ENCODE measurements at regions not wholly inside any gene's neighbourhood (a gene's known extent, or its start where the extent isn't known, plus 50 kb on each side); places are given as distances from the start of the nearest gene placed in this dataset.

- Histone ChIP-seq H3K9me3 (ENCODE audit: low read length) (no peaks in the 10 kb centered on the region), H3K4me1 (ENCODE audit: insufficient read depth, low read length) (peaks cover 4% of the 10 kb centered on the region), H3K9ac (ENCODE audit: low read length) (no peak overlapping the region), H3K27me3 (ENCODE audit: control insufficient read depth in 1 of 2, insufficient read depth in 2 of 2, low read length in 2 of 2) (no peaks in the 10 kb centered on the region), H3K27ac (ENCODE audit: low read depth, low read length) (no peak overlapping the region), H3K36me3 (ENCODE audit: insufficient read depth, low read length) (no peaks in the 10 kb centered on the region), H3K4me3 (ENCODE audit: low read depth in 1 of 2, low read length in 2 of 2) (no peak overlapping the region)
Observed at GRCh38 chr17:27237890-27238289, 56.0 kb upstream of the WSB1 start.

DNA sequence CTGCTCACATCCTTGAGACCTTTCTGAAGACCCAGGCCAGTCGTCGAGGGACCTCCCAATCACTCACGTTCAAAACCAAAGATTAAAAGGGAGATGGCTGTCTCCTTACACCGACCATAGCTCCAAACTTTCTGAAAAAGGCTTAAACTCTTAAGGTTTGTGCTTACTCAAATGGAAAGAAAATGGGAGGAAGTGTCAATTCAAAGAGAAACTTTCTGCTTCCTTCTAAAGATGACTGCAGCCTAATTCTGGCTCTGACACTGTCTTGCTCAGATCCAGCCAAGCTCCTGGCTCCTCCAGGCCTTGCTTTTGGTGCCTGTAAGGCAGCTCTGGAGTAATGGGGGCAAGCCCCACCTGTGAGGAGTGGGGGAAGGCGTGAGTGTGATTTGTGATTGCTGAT, 54.9 kb upstream of the WSB1 start:
- Histone ChIP-seq H3K4me1 (ENCODE audit: insufficient read depth, low read length) (peaks cover 7% of the 10 kb centered on the region), H3K4me3 (ENCODE audit: low read depth in 1 of 2, low read length in 2 of 2) (no peak overlapping the region), H3K36me3 (ENCODE audit: insufficient read depth, low read length) (no peaks in the 10 kb centered on the region), H3K9me3 (ENCODE audit: low read length) (no peaks in the 10 kb centered on the region), H3K9ac (ENCODE audit: low read length) (no peak overlapping the region), H3K27ac (ENCODE audit: low read depth, low read length) (no peak overlapping the region), H3K27me3 (ENCODE audit: control insufficient read depth in 1 of 2, insufficient read depth in 2 of 2, low read length in 2 of 2) (no peaks in the 10 kb centered on the region)

GRCh38 chr17:27239584-27239983, 54.3 kb upstream of the WSB1 start:
- H3K27ac ChIP-seq (ENCODE audit: low read depth, low read length) = no peak overlapping the region
- no peaks in the 10 kb centered on the region for H3K9me3 ChIP-seq (ENCODE audit: low read length)
- H3K36me3 ChIP-seq (ENCODE audit: insufficient read depth, low read length) = no peaks in the 10 kb centered on the region
- H3K4me1 ChIP-seq (ENCODE audit: insufficient read depth, low read length) = peaks cover 12% of the 10 kb centered on the region
- no peak overlapping the region for H3K4me3 ChIP-seq (ENCODE audit: low read depth in 1 of 2, low read length in 2 of 2)
- no peak overlapping the region for H3K9ac ChIP-seq (ENCODE audit: low read length)
- H3K27me3 ChIP-seq (ENCODE audit: control insufficient read depth in 1 of 2, insufficient read depth in 2 of 2, low read length in 2 of 2) = no peaks in the 10 kb centered on the region

DNA sequence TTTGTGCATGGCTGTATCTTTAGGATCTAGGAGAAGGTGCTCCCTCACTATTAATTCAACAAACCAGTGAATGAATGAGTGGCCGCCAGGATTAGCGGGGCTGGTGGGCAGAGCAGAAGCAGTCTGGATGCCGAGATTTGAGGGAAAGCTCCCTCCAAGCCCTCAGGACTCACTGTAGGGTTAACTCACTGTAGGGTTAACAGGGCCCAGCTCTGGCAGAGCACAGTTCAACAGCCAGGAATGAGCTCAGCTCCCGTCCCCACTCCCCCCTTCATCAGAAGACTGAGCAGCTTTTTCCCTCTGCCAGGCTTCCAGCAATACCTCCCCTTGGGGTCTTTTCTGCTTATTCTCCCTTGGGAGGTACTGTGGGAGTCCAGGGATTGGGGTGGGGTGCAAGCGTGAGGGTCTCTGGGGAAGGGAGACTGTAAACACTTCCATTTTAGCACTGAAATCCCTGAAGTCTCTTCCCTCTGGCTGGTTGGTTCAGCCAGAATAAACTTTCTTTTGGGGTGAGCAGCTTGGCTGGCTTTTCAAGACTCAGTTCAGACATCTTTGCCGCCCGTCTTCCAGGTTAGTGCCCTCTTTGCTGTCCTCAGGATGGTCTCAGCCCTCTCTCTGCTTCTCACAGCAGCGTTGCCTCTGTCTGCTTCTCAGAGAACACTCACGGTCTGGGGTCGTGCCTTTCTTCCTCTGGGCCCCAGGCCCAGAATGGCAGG, 53.7 kb upstream of the WSB1 start:
- H3K9ac ChIP-seq (ENCODE audit: low read length) = no peak overlapping the region
- no peaks in the 10 kb centered on the region for H3K36me3 ChIP-seq (ENCODE audit: insufficient read depth, low read length)
- no peak overlapping the region for H3K27ac ChIP-seq (ENCODE audit: low read depth, low read length)
- no peak overlapping the region for H3K4me3 ChIP-seq (ENCODE audit: low read depth in 1 of 2, low read length in 2 of 2)
- no peaks in the 10 kb centered on the region for H3K9me3 ChIP-seq (ENCODE audit: low read length)
- H3K4me1 ChIP-seq (ENCODE audit: insufficient read depth, low read length) = peaks cover 19% of the 10 kb centered on the region
- no peaks in the 10 kb centered on the region for H3K27me3 ChIP-seq (ENCODE audit: control insufficient read depth in 1 of 2, insufficient read depth in 2 of 2, low read length in 2 of 2)

DNA sequence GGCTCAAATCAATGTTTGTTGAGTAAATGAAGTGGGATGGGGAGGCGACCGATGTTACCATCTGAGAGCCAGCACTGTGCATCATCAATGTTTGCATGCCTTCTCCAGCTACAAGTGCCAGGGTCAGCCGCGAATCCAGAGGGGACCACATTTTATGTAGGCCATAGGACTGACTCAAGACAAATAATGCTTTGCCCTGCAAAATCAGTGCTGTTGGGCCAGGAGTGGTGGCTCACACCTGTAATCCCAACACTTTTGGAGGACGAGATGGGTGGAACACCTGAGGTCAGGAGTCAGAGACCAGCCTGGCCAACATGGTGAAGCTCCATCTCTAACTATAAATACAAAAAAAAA, 53.1 kb upstream of the WSB1 start:
- Histone ChIP-seq H3K4me3 (ENCODE audit: low read depth in 1 of 2, low read length in 2 of 2) (no peak overlapping the region), H3K9me3 (ENCODE audit: low read length) (no peaks in the 10 kb centered on the region), H3K9ac (ENCODE audit: low read length) (no peak overlapping the region), H3K27ac (ENCODE audit: low read depth, low read length) (no peak overlapping the region), H3K4me1 (ENCODE audit: insufficient read depth, low read length) (peaks cover 24% of the 10 kb centered on the region), H3K27me3 (ENCODE audit: control insufficient read depth in 1 of 2, insufficient read depth in 2 of 2, low read length in 2 of 2) (no peaks in the 10 kb centered on the region), H3K36me3 (ENCODE audit: insufficient read depth, low read length) (no peaks in the 10 kb centered on the region)

- Histone ChIP-seq H3K27me3 (ENCODE audit: control insufficient read depth in 1 of 2, insufficient read depth in 2 of 2, low read length in 2 of 2) (no peaks in the 10 kb centered on the region), H3K36me3 (ENCODE audit: insufficient read depth, low read length) (no peaks in the 10 kb centered on the region), H3K4me1 (ENCODE audit: insufficient read depth, low read length) (peaks cover 31% of the 10 kb centered on the region), H3K9me3 (ENCODE audit: low read length) (no peaks in the 10 kb centered on the region), H3K27ac (ENCODE audit: low read depth, low read length) (no peak overlapping the region), H3K4me3 (ENCODE audit: low read depth in 1 of 2, low read length in 2 of 2) (no peak overlapping the region), H3K9ac (ENCODE audit: low read length) (no peak overlapping the region)
Observed at GRCh38 chr17:27241346-27241946, 52.5 kb upstream of the WSB1 start.

DNA sequence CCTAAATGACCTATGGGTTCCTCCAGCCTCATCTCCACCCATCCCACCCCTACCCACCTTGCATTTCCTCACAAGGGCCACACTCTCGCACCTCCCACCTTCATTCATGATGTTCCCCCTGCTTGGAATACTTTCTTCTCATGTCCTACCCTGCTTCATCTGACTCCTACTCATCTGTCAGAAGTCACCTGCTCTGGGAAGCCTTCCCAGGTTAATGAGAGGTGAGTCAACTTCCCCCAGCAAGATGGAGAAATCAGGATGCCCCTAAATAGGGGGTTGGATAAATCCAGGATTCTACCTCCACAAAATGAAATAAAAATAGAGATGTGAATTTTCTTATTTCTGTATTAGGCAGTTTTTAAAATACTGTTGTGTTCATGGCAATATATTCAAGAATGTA, 51.0 kb upstream of the WSB1 start:
- Histone ChIP-seq H3K27ac (ENCODE audit: low read depth, low read length) (no peak overlapping the region), H3K27me3 (ENCODE audit: control insufficient read depth in 1 of 2, insufficient read depth in 2 of 2, low read length in 2 of 2) (no peaks in the 10 kb centered on the region), H3K4me1 (ENCODE audit: insufficient read depth, low read length) (peaks cover 40% of the 10 kb centered on the region), H3K4me3 (ENCODE audit: low read depth in 1 of 2, low read length in 2 of 2) (no peak overlapping the region), H3K9ac (ENCODE audit: low read length) (no peak overlapping the region), H3K36me3 (ENCODE audit: insufficient read depth, low read length) (no peaks in the 10 kb centered on the region), H3K9me3 (ENCODE audit: low read length) (no peaks in the 10 kb centered on the region)

GRCh38 chr17:27244011-27244410, 49.9 kb upstream of the WSB1 start:
- Histone ChIP-seq H3K36me3 (ENCODE audit: insufficient read depth, low read length) (no peaks in the 10 kb centered on the region), H3K4me3 (ENCODE audit: low read depth in 1 of 2, low read length in 2 of 2) (no peak overlapping the region), H3K27me3 (ENCODE audit: control insufficient read depth in 1 of 2, insufficient read depth in 2 of 2, low read length in 2 of 2) (no peaks in the 10 kb centered on the region), H3K9me3 (ENCODE audit: low read length) (no peaks in the 10 kb centered on the region), H3K27ac (ENCODE audit: low read depth, low read length) (peak overlapping the region; percentile 53), H3K4me1 (ENCODE audit: insufficient read depth, low read length) (peaks cover 40% of the 10 kb centered on the region), H3K9ac (ENCODE audit: low read length) (no peak overlapping the region)

Measured in muscle layer of colon (tissue), 2 donors.